Putamen (tissue), 1 donor: ENCODE measurements at regions not wholly inside any gene's neighbourhood (a gene's known extent, or its start where the extent isn't known, plus 50 kb on each side); places are given as distances from the start of the nearest gene placed in this dataset.

ENCODE experiments used
- DNase-seq: peaks from one replicate; pipeline ENCODE4 v3.0.0-alpha.2; 2016; ENCODE audit warnings: low spot score

- no peak for DNase-seq
Observed at GRCh38 chr5:36355516-36355915, 53.8 kb upstream of the RANBP3L start.

- DNase-seq, result no peak
Observed at GRCh38 chr5:36356915-36357314, 55.2 kb upstream of the RANBP3L start.

- DNase-seq, result no peak
Observed at GRCh38 chr5:36357391-36357975, 55.8 kb upstream of the RANBP3L start.

GRCh38 chr5:36359267-36359666 lies 57.6 kb upstream of the RANBP3L start:
- no peak for DNase-seq

GRCh38 chr5:36360307-36360706 lies 58.6 kb upstream of the RANBP3L start:
- DNase-seq, result no peak

- DNase-seq, result no peak
Observed at GRCh38 chr5:36363101-36363500, 61.4 kb upstream of the RANBP3L start.

- no peak for DNase-seq
Observed at GRCh38 chr5:36363744-36364143, 62.0 kb upstream of the RANBP3L start.

- no peak for DNase-seq
Observed at GRCh38 chr5:36364473-36364872, 62.8 kb upstream of the RANBP3L start.

GRCh38 chr5:36365896-36366295 lies 64.2 kb upstream of the RANBP3L start:
- no peak for DNase-seq

- no peak for DNase-seq
Observed at GRCh38 chr5:36366883-36367282, 65.2 kb upstream of the RANBP3L start.

- no peak for DNase-seq
Observed at GRCh38 chr5:36367524-36367923, 65.8 kb upstream of the RANBP3L start.

GRCh38 chr5:36369219-36369690 lies 67.6 kb upstream of the RANBP3L start:
- DNase-seq, result no peak

- no peak for DNase-seq
Observed at GRCh38 chr5:36370073-36370472, 68.4 kb upstream of the RANBP3L start.

GRCh38 chr5:36371366-36371765 lies 69.7 kb upstream of the RANBP3L start:
- no peak for DNase-seq

GRCh38 chr5:36373527-36374086 lies 71.9 kb upstream of the RANBP3L start:
- DNase-seq, result peak; percentile 24

GRCh38 chr5:36374266-36374862 lies 72.7 kb upstream of the RANBP3L start:
- DNase-seq, result no peak

GRCh38 chr5:36377192-36377591 lies 75.5 kb upstream of the RANBP3L start:
- DNase-seq, result no peak

GRCh38 chr5:36378551-36378950 lies 76.8 kb upstream of the RANBP3L start:
- DNase-seq, result no peak

GRCh38 chr5:36382890-36383289 lies 81.2 kb upstream of the RANBP3L start:
- DNase-seq, result no peak

GRCh38 chr5:36383942-36384341 lies 82.2 kb upstream of the RANBP3L start:
- DNase-seq, result no peak

- DNase-seq, result no peak
Observed at GRCh38 chr5:36384845-36385244, 83.1 kb upstream of the RANBP3L start.

GRCh38 chr5:36385495-36385894 lies 83.8 kb upstream of the RANBP3L start:
- no peak for DNase-seq

- DNase-seq, result no peak
Observed at GRCh38 chr5:36388288-36388687, 86.6 kb upstream of the RANBP3L start.

- peak; percentile 35 for DNase-seq
Observed at GRCh38 chr5:36389245-36389644, 87.5 kb upstream of the RANBP3L start.
